GM23248 (cell line): ENCODE measurements at regions not wholly inside any gene's neighbourhood (a gene's known extent, or its start where the extent isn't known, plus 50 kb on each side); places are given as distances from the start of the nearest gene placed in this dataset.

ENCODE experiments used
- EZH2 ChIP-seq: fragments of 200-600 bp; sonication (generic); IDR thresholded peaks from 2 replicates; pipeline ENCODE4 v1.6.1; 2018; ENCODE audit warnings: antibody characterized with exemption, mild to moderate bottlenecking; ENCODE audit not compliant: insufficient read depth, poor library complexity, severe bottlenecking
- EZH2phosphoT487 ChIP-seq: fragments of 200-600 bp; sonication (generic); IDR thresholded peaks from 2 replicates; pipeline ENCODE4 v1.6.1; 2018; ENCODE audit warnings: antibody characterized with exemption, moderate library complexity, mild to moderate bottlenecking, low read depth; ENCODE audit not compliant: insufficient read depth

GRCh38 chr1:119291611-119292206, 76.9 kb upstream of the HAO2 start:
- no peak for TF ChIP-seq EZH2phosphoT487
- no peak for TF ChIP-seq EZH2
